GM21825 (cell line): ENCODE measurements at regions not wholly inside any gene's neighbourhood (a gene's known extent, or its start where the extent isn't known, plus 50 kb on each side); places are given as distances from the start of the nearest gene placed in this dataset.
"Not testable (repeated sequence)": the region's sequence is repeated elsewhere in the genome, so short reads cannot be mapped to it uniquely, and the experiment has no call there.

Source experiments
- ATAC-seq: cut with Tn5 transposase; IDR thresholded peaks from one replicate; pipeline ENCODE4 v1.9.1; 2021; ENCODE audit warnings: mild to moderate bottlenecking, moderate library complexity; ENCODE audit not compliant: unreplicated experiment

GRCh38 chr7:49099587-49100326 lies 175.4 kb downstream of the CDC14C start:
- no peak for ATAC-seq

GRCh38 chr7:49100908-49101740 lies 176.8 kb downstream of the CDC14C start:
- ATAC-seq: not testable (repeated sequence)

- no peak for ATAC-seq
Observed at GRCh38 chr7:49102411-49102810, 178.1 kb downstream of the CDC14C start.

- no peak for ATAC-seq
Observed at GRCh38 chr7:49111706-49112105, 187.4 kb downstream of the CDC14C start.

GRCh38 chr7:49112222-49112621 lies 187.9 kb downstream of the CDC14C start:
- ATAC-seq: no peak

GRCh38 chr7:49112647-49113046 lies 188.3 kb downstream of the CDC14C start:
- no peak for ATAC-seq

- no peak for ATAC-seq
Observed at GRCh38 chr7:49119706-49120105, 195.4 kb downstream of the CDC14C start.

GRCh38 chr7:49125246-49125645 lies 200.9 kb downstream of the CDC14C start:
- ATAC-seq: no peak

GRCh38 chr7:49127359-49127913 lies 203.1 kb downstream of the CDC14C start:
- ATAC-seq: no peak

- no peak for ATAC-seq
Observed at GRCh38 chr7:49137978-49138377, 213.6 kb downstream of the CDC14C start.

GRCh38 chr7:49150486-49150885 lies 226.1 kb downstream of the CDC14C start:
- ATAC-seq: no peak

GRCh38 chr7:49151146-49151545 lies 226.8 kb downstream of the CDC14C start:
- no peak for ATAC-seq

GRCh38 chr7:49158321-49158720 lies 234.0 kb downstream of the CDC14C start:
- ATAC-seq: no peak

- no peak for ATAC-seq
Observed at GRCh38 chr7:49159536-49159935, 235.2 kb downstream of the CDC14C start.

GRCh38 chr7:49166441-49166840 lies 242.1 kb downstream of the CDC14C start:
- no peak for ATAC-seq

- no peak for ATAC-seq
Observed at GRCh38 chr7:49172639-49173038, 248.3 kb downstream of the CDC14C start.

- ATAC-seq: no peak
Observed at GRCh38 chr7:49174396-49174795, 250.0 kb downstream of the CDC14C start.

- ATAC-seq: no peak
Observed at GRCh38 chr7:49187543-49188268, 263.4 kb downstream of the CDC14C start.

- ATAC-seq: no peak
Observed at GRCh38 chr7:49228426-49229098, 304.2 kb downstream of the CDC14C start.

GRCh38 chr7:49229246-49229645 lies 304.9 kb downstream of the CDC14C start:
- ATAC-seq: no peak

GRCh38 chr7:49243521-49243920 lies 319.2 kb downstream of the CDC14C start:
- ATAC-seq: no peak
